Stomach (tissue), 4 donors: ENCODE measurements at regions not wholly inside any gene's neighbourhood (a gene's known extent, or its start where the extent isn't known, plus 50 kb on each side); places are given as distances from the start of the nearest gene placed in this dataset.

Experiments
- EP300 ChIP-seq: sonication (generic); formaldehyde crosslinking; IDR thresholded peaks from one replicate; pipeline ENCODE4 v1.6.1; 2017; ENCODE audit warnings: antibody characterized with exemption
- POLR2AphosphoS5 ChIP-seq, 3 donors: sonication (generic); formaldehyde crosslinking; IDR thresholded peaks; one replicate each; pipeline ENCODE4 v1.6.1; 2016; ENCODE audit warnings: antibody characterized with exemption in 3 of 3
- TF ChIP-seq, protein P1 (sequence below), 7 experiments: fragments of 450-650 bp in 4 of 7; fragments of 200-600 bp in 3 of 7; sonication (generic) in 3 of 7; IDR thresholded peaks; one replicate each; pipeline ENCODE4 v1.5.1; 2016 to 2019; ENCODE audit warnings: antibody characterized with exemption in 7 of 7, control low read depth in 2 of 7, mild to moderate bottlenecking in 1 of 7

DNA sequence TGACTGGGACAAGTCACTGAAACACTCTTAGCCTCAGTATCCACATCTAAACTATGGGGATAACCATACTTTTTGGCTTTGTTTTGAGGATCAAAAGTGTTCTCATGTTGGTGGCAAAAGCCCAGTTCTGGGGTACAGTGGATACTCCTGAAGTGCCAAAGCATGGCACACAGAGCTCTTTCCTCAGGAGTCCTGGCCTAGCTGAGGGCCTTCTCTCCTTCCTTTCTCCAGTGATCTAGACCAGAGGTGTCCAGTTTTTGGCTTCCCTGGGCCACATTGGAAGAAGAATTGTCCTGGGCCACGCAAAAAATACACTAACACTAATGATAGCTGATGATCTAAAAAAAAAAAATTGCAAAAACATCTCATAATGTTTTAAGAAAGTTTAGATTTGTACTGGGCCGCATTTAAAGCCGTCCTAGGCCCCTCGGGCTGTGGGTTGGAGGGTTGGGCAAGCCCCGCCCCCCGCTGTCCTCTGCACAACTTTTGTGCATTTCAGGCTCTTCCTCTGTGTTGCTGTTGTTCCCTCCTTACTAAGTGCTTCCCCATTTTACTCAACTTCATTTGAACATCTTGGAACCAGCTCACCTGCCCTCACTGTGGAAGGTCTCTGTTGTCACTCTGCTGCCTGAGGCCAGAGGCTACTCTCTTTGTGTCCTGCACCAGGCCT, 337.0 kb downstream of the CYRIA start:
- TF ChIP-seq, protein P1, sequence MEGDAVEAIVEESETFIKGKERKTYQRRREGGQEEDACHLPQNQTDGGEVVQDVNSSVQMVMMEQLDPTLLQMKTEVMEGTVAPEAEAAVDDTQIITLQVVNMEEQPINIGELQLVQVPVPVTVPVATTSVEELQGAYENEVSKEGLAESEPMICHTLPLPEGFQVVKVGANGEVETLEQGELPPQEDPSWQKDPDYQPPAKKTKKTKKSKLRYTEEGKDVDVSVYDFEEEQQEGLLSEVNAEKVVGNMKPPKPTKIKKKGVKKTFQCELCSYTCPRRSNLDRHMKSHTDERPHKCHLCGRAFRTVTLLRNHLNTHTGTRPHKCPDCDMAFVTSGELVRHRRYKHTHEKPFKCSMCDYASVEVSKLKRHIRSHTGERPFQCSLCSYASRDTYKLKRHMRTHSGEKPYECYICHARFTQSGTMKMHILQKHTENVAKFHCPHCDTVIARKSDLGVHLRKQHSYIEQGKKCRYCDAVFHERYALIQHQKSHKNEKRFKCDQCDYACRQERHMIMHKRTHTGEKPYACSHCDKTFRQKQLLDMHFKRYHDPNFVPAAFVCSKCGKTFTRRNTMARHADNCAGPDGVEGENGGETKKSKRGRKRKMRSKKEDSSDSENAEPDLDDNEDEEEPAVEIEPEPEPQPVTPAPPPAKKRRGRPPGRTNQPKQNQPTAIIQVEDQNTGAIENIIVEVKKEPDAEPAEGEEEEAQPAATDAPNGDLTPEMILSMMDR (IDR thresholded peaks at IDR 0.05): no peak
- TF ChIP-seq EP300 (no peak), POLR2AphosphoS5 (IDR thresholded peaks at IDR 0.05) (no peak)
